Fibroblast of lung (primary cell): ENCODE measurements at regions not wholly inside any gene's neighbourhood (a gene's known extent, or its start where the extent isn't known, plus 50 kb on each side); places are given as distances from the start of the nearest gene placed in this dataset.

ENCODE experiments used
- DNase-seq, 2 donors: peaks; one replicate each; pipeline versions ENCODE4 v3.0.0 to v3.0.0-alpha.2; 2010; ENCODE audit warnings: low read depth in 2 of 2
- H2AFZ ChIP-seq: 2 replicates; pipeline ENCODE4 v1.5.1; 2012; ENCODE audit warnings: low read length, control low read depth, inconsistent platforms
- H3K27ac ChIP-seq: 2 replicates; pipeline ENCODE4 v1.5.1; 2011; ENCODE audit warnings: low read length, control low read depth; ENCODE audit not compliant: insufficient read depth
- H3K27me3 ChIP-seq: 2 replicates; pipeline ENCODE4 v1.5.1; 2011; ENCODE audit warnings: mild to moderate bottlenecking, low read length; ENCODE audit not compliant: control insufficient read depth, insufficient read depth
- H3K36me3 ChIP-seq: 2 replicates; pipeline ENCODE4 v1.5.1; 2011; ENCODE audit warnings: low read length; ENCODE audit not compliant: control insufficient read depth, insufficient read depth
- H3K4me1 ChIP-seq: 2 replicates; pipeline ENCODE4 v1.5.1; 2011; ENCODE audit warnings: low read length; ENCODE audit not compliant: control insufficient read depth, insufficient read depth; ENCODE audit errors: extremely low read depth
- H3K4me2 ChIP-seq: 2 replicates; pipeline ENCODE4 v1.5.1; 2011; ENCODE audit warnings: low read length, control low read depth; ENCODE audit not compliant: insufficient read depth; ENCODE audit errors: extremely low read depth
- H3K4me3 ChIP-seq, 4 experiments: fragments of 200-600 bp in 1 of 4; sonication (generic) in 1 of 4; replicated peaks in 1 of 4; 2 replicates each; pipeline ENCODE4 v1.5.1; 2011 to 2016; ENCODE audit warnings: low read length in 4 of 4, low read depth in 3 of 4, mild to moderate bottlenecking in 3 of 4, control low read depth in 2 of 4, inconsistent platforms in 1 of 4, mixed read lengths in 1 of 4; ENCODE audit not compliant: insufficient read depth in 1 of 4; ENCODE audit errors: control extremely low read depth in 1 of 4
- H3K79me2 ChIP-seq: 2 replicates; pipeline ENCODE4 v1.5.1; 2012; ENCODE audit warnings: mild to moderate bottlenecking, low read length, inconsistent platforms; ENCODE audit not compliant: control insufficient read depth, insufficient read depth
- H3K9ac ChIP-seq: 2 replicates; pipeline ENCODE4 v1.5.1; 2011; ENCODE audit warnings: mild to moderate bottlenecking, low read length, control low read depth; ENCODE audit not compliant: insufficient read depth
- H3K9me3 ChIP-seq: 2 replicates; pipeline ENCODE4 v1.5.1; 2012; ENCODE audit warnings: low read depth, low read length; ENCODE audit not compliant: control insufficient read depth, insufficient read depth
- H4K20me1 ChIP-seq: 2 replicates; pipeline ENCODE4 v1.5.1; 2011; ENCODE audit warnings: low read length; ENCODE audit not compliant: control insufficient read depth, insufficient read depth; ENCODE audit errors: extremely low read depth
- EZH2 ChIP-seq: IDR thresholded peaks from 2 replicates; pipeline ENCODE4 v1.5.1; 2012; ENCODE audit warnings: low read length, control low read depth, mild to moderate bottlenecking; ENCODE audit errors: missing control alignments
- TF ChIP-seq, protein P1 (sequence below), 2 donors: IDR thresholded peaks in 1 of 2; conservative IDR thresholded peaks in 1 of 2; 1 replicate in 1 of 2; 2 replicates in 1 of 2; pipeline ENCODE4 v1.5.1; 2011 to 2012; ENCODE audit warnings: low read length in 2 of 2, control low read depth in 1 of 2, inconsistent platforms in 1 of 2, low read depth in 1 of 2, mild to moderate bottlenecking in 1 of 2

GRCh38 chr2:6183226-6183625, 491.0 kb downstream of the SOX11 start:
- Histone ChIP-seq H3K4me2 (no peak overlapping the region), H2AFZ (no peak overlapping the region), H3K9me3 (no peaks in the 10 kb centered on the region), H3K27me3 (no peaks in the 10 kb centered on the region), H3K4me1 (peaks cover 16% of the 10 kb centered on the region), H3K9ac (no peak overlapping the region), H3K79me2 (no peaks in the 10 kb centered on the region), H3K36me3 (no peaks in the 10 kb centered on the region), H4K20me1 (no peaks in the 10 kb centered on the region), H3K27ac (no peak overlapping the region), H3K4me3 (no peak overlapping the region)
- DNase-seq, result no peak
- TF ChIP-seq, protein P1, sequence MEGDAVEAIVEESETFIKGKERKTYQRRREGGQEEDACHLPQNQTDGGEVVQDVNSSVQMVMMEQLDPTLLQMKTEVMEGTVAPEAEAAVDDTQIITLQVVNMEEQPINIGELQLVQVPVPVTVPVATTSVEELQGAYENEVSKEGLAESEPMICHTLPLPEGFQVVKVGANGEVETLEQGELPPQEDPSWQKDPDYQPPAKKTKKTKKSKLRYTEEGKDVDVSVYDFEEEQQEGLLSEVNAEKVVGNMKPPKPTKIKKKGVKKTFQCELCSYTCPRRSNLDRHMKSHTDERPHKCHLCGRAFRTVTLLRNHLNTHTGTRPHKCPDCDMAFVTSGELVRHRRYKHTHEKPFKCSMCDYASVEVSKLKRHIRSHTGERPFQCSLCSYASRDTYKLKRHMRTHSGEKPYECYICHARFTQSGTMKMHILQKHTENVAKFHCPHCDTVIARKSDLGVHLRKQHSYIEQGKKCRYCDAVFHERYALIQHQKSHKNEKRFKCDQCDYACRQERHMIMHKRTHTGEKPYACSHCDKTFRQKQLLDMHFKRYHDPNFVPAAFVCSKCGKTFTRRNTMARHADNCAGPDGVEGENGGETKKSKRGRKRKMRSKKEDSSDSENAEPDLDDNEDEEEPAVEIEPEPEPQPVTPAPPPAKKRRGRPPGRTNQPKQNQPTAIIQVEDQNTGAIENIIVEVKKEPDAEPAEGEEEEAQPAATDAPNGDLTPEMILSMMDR (conservative IDR thresholded peaks at IDR 0.05 in 1 of 2, IDR thresholded peaks at IDR 0.05 in 1 of 2; ENCODE audit: low read depth in 1 of 2, low read length in 2 of 2), result no peak

DNA sequence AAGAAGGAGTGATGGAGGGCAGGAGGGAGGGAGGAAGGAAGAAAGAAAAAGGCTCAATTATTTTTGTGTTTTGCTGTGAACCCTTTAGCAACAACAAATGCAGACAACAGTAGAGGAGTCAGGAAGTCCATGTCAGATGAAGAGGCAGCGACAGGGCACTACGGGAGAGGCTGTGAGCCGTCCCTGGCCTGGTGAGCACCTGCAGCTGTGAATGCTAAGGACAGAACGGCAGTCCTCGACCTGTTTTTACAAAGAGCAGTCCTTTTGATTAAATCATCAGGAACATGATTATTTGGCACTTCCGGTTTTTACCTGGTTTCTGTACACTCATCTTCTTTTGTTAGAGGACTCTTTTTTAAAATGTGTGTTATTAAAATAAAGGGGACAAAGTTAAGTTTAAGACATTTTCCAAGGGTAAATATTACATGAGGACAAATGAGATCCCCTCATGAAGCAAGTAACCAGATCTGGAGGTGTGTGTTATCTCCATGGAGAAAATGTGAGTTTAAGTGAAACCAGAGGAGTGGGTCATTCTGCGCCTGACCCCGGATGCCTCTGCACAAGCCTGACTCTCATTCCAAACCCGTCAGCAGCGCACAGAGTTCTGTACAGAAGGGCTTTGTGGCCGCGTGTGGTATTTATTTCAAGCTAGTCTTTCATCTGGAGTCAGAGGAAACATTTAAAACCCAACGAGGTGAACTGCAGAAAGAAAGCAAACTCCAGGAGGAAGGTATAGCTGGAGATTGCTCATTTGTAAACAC, 492.5 kb downstream of the SOX11 start:
- Histone ChIP-seq H2AFZ (no peak overlapping the region), H4K20me1 (no peaks in the 10 kb centered on the region), H3K36me3 (no peaks in the 10 kb centered on the region), H3K27me3 (no peaks in the 10 kb centered on the region), H3K4me1 (peaks cover 16% of the 10 kb centered on the region), H3K9ac (no peak overlapping the region), H3K79me2 (no peaks in the 10 kb centered on the region), H3K4me2 (no peak overlapping the region), H3K9me3 (no peaks in the 10 kb centered on the region), H3K4me3 (no peak overlapping the region), H3K27ac (no peak overlapping the region)
- TF ChIP-seq EZH2, result no peak
- TF ChIP-seq, protein P1 (conservative IDR thresholded peaks at IDR 0.05 in 1 of 2, IDR thresholded peaks at IDR 0.05 in 1 of 2; ENCODE audit: low read depth in 1 of 2, low read length in 2 of 2), result no peak
- peak; percentile 39 to 79 for DNase-seq

DNA sequence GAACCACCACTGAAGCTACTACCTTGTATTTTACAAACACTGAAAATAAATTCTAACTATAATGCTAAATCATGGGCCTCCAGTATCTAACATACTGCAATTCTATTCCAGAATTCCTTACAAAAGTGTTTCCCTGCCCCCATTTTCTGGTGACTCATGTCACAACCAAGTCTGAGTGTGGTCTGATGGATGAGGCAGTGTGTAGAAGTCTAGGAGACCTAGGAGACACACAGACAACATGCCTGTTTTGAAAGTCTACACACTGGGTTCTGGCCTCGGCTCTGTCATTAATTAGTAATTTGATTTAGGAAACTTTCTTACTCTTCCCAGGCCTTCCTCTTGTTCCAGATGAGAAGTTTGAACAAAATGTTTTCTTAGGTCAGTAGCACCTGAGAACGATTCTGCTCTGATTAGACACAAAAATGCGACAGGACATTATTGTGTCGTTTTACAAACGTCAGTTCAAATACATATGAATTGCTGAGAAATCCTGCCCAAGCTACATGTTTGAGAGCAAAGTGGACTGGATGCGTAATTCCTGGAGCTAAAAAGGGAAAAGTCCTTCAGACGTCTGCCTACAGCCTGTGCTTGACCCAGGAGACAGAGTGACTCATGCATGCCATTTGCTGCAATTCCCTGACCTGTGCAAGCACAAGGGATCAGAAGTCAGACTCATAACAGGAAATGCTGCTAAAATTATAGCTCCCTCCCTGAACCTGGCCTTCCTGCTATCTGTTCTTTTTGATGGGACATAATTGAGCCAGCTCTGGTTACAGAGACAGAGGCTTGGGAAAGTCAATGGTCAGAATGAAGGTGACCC, 494.4 kb downstream of the SOX11 start:
- no peaks in the 10 kb centered on the region for H3K27me3 ChIP-seq
- no peak overlapping the region for H3K4me3 ChIP-seq
- H3K36me3 ChIP-seq, result no peaks in the 10 kb centered on the region
- H3K9me3 ChIP-seq, result no peaks in the 10 kb centered on the region
- H3K9ac ChIP-seq, result no peak overlapping the region
- TF ChIP-seq, protein P1 (conservative IDR thresholded peaks at IDR 0.05 in 1 of 2, IDR thresholded peaks at IDR 0.05 in 1 of 2; ENCODE audit: low read depth in 1 of 2, low read length in 2 of 2), result no peak
- no peak for TF ChIP-seq EZH2
- no peak overlapping the region for H2AFZ ChIP-seq
- H3K4me1 ChIP-seq, result peaks cover 13% of the 10 kb centered on the region
- no peaks in the 10 kb centered on the region for H3K79me2 ChIP-seq
- peak; percentile 92 for DNase-seq
- no peak overlapping the region for H3K4me2 ChIP-seq
- no peaks in the 10 kb centered on the region for H4K20me1 ChIP-seq
- peak overlapping the region; percentile 30 for H3K27ac ChIP-seq
